ENCODE measurements at regions not wholly inside any gene's neighbourhood (a gene's known extent, or its start where the extent isn't known, plus 50 kb on each side); places are given as distances from the start of the nearest gene placed in this dataset.

DNA sequence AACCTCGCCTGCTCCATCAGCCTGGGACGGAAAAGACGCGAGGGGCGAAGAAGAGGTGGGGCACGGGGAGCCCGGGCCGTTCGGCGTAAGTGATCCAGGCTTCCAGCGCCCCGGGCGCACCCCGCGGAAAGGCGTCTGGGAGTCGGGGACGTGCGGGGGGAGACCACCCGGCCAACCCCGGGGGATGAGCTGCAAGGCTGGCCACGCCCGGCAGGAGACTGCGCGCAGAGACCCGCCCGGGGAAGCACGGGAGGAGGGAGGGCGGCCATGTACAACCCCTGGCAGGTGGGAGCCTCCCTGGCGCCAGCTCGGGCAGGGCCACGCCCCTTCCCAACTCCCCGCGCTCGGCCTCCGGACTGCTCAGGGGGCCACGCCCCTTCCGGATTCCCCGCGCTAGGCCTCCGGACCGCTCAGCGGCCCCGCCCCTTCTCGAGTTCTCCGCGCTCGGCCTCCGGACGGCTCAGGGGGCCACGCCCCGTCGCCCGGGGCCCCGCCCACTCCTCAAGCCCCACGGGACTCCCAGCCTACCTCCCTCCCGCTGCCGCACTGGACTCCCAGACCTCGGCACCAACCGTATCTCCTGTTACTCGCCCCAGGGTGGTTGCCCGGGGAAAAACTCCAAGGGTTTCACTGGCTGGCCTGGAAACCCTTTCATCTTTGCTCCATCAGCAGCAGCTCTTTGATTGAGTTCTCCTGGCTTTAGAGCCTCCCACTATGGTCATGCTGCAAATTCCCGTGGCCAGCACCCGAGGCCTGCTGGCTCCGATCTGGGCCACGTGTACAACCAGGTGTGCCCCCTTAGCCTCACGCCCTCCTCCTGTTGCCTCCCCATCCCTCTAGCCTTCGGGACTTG, 284.4 kb downstream of the ZEB1 start:
- peak; percentile 99 for ATAC-seq
- intact Hi-C loops (cut with DNase I): no loop called here
- peak overlapping the region; percentile 64 to 67 for H3K4me3 ChIP-seq

DNA sequence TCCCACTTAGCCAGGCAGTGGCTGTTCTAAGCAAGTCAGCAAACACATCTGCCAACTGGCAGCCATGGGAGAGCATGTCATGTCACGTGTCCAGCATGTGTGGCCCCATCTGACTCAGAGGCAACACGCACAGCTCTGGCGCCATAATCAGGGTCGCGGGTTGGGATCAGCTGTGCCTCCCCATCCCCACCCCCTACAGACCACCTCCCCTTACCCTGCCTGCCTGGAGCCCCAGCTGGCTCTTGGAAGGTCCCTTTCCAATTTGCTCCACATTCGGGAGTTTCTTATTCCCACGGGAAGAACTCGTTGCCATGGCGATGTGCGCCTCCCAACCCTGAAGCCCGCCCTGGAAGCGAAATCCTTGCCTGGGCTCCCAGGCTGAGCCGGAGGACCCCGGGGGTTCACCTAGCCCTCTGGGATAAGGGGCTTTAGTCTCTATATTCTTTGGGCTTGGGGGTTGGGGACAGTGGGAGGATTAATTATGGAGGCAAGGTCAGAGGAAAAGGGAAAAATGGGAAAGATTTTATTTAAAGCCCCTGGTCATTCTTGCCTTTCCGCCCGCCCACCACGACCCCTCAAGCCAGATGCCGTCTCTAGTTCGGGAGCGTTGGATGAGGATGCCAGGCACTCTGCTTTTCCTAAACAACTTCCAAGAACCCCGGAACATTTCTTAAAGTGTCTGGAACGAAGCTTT, 283.7 kb downstream of the ZEB1 start:
- DNase-seq (peak; percentile 57 to 84 (median 69)), ATAC-seq (peak; percentile 19)
- Histone ChIP-seq H3K27ac (peak overlapping the region; percentile 79 to 82), H3K4me3 (peak overlapping the region; percentile 64 to 67), H3K36me3 (no peaks in the 10 kb centered on the region), H3K9me3 (no peaks in the 10 kb centered on the region), H3K4me1 (peaks cover 0 to 19% of the 10 kb centered on the region in 2 donors), H3K27me3 (peaks cover 0 to 5% of the 10 kb centered on the region in 2 donors)
- intact Hi-C loops (cut with DNase I): no loop called here
- TF ChIP-seq, protein P1, sequence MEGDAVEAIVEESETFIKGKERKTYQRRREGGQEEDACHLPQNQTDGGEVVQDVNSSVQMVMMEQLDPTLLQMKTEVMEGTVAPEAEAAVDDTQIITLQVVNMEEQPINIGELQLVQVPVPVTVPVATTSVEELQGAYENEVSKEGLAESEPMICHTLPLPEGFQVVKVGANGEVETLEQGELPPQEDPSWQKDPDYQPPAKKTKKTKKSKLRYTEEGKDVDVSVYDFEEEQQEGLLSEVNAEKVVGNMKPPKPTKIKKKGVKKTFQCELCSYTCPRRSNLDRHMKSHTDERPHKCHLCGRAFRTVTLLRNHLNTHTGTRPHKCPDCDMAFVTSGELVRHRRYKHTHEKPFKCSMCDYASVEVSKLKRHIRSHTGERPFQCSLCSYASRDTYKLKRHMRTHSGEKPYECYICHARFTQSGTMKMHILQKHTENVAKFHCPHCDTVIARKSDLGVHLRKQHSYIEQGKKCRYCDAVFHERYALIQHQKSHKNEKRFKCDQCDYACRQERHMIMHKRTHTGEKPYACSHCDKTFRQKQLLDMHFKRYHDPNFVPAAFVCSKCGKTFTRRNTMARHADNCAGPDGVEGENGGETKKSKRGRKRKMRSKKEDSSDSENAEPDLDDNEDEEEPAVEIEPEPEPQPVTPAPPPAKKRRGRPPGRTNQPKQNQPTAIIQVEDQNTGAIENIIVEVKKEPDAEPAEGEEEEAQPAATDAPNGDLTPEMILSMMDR (IDR thresholded peaks at IDR 0.05): no peak

More for the DNA sequence above, 284.4 kb downstream of the ZEB1 start:
- DNase-seq: peak; percentile 91 to 100 (median 96)
- Histone ChIP-seq H3K9me3 (no peaks in the 10 kb centered on the region), H3K36me3 (no peaks in the 10 kb centered on the region), H3K4me1 (peaks cover 0 to 19% of the 10 kb centered on the region in 2 donors), H3K27ac (peak overlapping the region; percentile 79 to 82), H3K27me3 (peaks cover 0 to 5% of the 10 kb centered on the region in 2 donors)
- TF ChIP-seq, protein P1 (IDR thresholded peaks at IDR 0.05): no peak

DNA sequence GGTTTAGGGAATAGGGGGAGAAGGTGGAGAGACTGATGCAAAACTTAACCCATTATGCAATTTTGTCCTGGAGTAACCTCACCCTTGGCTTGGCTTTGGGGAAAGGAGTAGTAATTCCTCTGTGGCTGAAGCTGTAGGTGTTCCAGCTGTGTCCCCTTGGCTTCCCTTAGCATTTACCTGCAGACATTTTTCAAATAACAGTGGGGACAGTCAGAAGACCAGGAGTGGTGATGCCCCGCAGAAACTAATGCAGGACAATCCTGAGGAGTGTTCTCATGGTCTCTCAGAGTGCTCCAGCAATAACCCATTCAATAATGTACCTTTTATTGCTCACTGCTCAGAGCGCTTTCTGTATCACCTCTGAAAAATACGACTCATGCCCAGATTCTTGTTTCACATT, 282.1 kb downstream of the ZEB1 start:
- DNase-seq (no peak), ATAC-seq (no peak)
- H3K27me3 ChIP-seq: peaks cover 0 to 5% of the 10 kb centered on the region in 2 donors
- TF ChIP-seq, protein P1 (IDR thresholded peaks at IDR 0.05): no peak
- H3K27ac ChIP-seq: no peak overlapping the region
- no peaks in the 10 kb centered on the region for H3K9me3 ChIP-seq
- H3K4me1 ChIP-seq: peaks cover 0 to 19% of the 10 kb centered on the region in 2 donors
- intact Hi-C loops (cut with DNase I): no loop called here
- H3K36me3 ChIP-seq: no peaks in the 10 kb centered on the region
- no peak overlapping the region for H3K4me3 ChIP-seq

DNA sequence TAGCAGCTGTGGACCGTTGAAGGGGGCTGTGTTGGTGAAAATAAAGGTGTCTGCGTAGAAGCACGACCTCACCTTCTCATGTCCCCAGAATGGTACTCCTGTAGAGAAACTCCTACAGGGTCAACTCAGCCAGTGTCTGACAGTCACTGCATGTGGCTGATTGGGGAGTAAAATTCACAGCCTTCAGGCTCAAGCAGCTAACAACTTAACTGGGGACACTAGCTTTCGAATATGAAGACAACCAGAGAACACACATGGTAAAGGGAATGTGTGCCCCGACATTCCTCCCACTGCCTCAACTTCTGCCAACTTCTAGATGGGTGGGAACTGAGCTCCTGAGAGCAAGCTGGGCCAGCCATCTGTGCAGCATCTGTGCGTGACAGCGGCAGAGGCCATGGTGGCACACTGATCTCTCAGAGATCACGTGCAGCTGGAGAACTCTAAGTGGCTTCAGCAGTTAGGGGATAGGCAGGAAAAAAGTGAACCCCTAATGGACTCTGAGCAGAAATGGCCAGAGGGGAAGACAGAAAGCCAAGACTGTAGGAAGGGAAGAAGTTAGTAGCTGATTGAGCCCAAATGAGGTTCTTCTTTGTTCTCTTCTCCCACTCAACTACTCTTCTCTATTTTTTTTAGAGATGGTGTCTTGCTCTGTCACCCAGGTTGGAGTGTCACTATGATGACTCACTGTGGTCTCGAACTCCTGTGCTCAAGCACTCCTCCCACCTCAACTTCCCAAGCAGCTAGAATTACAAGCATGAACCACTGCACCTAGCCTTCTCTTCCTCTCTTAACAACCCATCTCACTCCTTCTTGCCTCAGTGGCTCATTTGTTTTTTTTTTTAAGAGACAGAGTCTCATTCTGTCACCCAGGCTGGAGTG, 280.8 kb downstream of the ZEB1 start:
- intact Hi-C loops (cut with DNase I): no loop called here
- TF ChIP-seq, protein P1 (IDR thresholded peaks at IDR 0.05): no peak
- Histone ChIP-seq H3K9me3 (no peaks in the 10 kb centered on the region), H3K27ac (no peak overlapping the region), H3K27me3 (peaks cover 0 to 5% of the 10 kb centered on the region in 2 donors), H3K4me1 (peaks cover 0 to 16% of the 10 kb centered on the region in 2 donors), H3K36me3 (no peaks in the 10 kb centered on the region), H3K4me3 (no peak overlapping the region)
- DNase-seq (no peak), ATAC-seq (no peak)
